Endothelial cell of umbilical vein (primary cell): ENCODE measurements at regions not wholly inside any gene's neighbourhood (a gene's known extent, or its start where the extent isn't known, plus 50 kb on each side); places are given as distances from the start of the nearest gene placed in this dataset.

Source experiments
- EZH2 ChIP-seq: IDR thresholded peaks from 2 replicates; pipeline ENCODE4 v1.6.1; 2012; ENCODE audit warnings: borderline replicate concordance, low read depth, mild to moderate bottlenecking, moderate library complexity, low read length, inconsistent platforms; ENCODE audit not compliant: severe bottlenecking
- JUN ChIP-seq: IDR thresholded peaks from 2 replicates; pipeline ENCODE4 v1.6.1; 2011; ENCODE audit warnings: borderline replicate concordance, low read depth; ENCODE audit not compliant: insufficient read length, insufficient read depth
- POLR2A ChIP-seq: IDR thresholded peaks from 2 replicates; pipeline ENCODE4 v1.6.1; 2012; ENCODE audit warnings: low read depth, mild to moderate bottlenecking, control low read depth, low read length
- POLR2AphosphoS5 ChIP-seq: IDR thresholded peaks from 2 replicates; pipeline ENCODE4 v1.6.1; 2012; ENCODE audit warnings: low read depth, mild to moderate bottlenecking, control low read depth, low read length, moderate library complexity; ENCODE audit not compliant: insufficient read depth
- TF ChIP-seq, protein P1 (sequence below): IDR thresholded peaks from 2 replicates; pipeline ENCODE4 v1.6.1; 2011; ENCODE audit not compliant: insufficient read depth, insufficient read length
- TF ChIP-seq, protein P2 (sequence below), 2 donors: IDR thresholded peaks; 1 replicate in 1 of 2; 2 replicates in 1 of 2; pipeline ENCODE4 v1.5.1; 2011; ENCODE audit warnings: low read length in 2 of 2, mild to moderate bottlenecking in 2 of 2, moderate library complexity in 2 of 2, control low read depth in 1 of 2, inconsistent platforms in 1 of 2, low read depth in 1 of 2; ENCODE audit not compliant: insufficient read depth in 1 of 2; ENCODE audit errors: extremely low read depth in 1 of 2

DNA sequence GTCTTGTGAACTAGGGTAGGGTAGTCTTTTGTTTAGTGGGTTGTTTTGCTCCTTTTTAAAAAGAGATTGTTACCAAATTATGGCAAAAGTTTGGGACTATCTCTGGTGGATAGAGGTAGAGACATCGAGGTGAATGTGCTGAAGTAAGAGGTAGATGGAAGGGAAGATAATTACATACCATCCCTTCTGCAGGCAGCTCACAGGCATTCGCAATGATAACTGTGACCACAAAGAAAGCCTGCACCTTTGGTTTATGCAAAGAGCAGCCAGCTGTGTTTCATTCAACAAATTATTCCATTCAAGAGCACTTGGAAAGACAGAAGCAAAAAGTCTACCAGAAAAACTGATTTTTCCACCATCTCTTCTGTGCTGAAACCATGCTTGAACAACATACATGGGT is 155.6 kb downstream of the GATB start:
- TF ChIP-seq, protein P1, sequence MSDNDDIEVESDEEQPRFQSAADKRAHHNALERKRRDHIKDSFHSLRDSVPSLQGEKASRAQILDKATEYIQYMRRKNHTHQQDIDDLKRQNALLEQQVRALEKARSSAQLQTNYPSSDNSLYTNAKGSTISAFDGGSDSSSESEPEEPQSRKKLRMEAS, result no peak
- TF ChIP-seq POLR2A (no peak), POLR2AphosphoS5 (no peak), EZH2 (no peak), JUN (no peak)
- TF ChIP-seq, protein P2, sequence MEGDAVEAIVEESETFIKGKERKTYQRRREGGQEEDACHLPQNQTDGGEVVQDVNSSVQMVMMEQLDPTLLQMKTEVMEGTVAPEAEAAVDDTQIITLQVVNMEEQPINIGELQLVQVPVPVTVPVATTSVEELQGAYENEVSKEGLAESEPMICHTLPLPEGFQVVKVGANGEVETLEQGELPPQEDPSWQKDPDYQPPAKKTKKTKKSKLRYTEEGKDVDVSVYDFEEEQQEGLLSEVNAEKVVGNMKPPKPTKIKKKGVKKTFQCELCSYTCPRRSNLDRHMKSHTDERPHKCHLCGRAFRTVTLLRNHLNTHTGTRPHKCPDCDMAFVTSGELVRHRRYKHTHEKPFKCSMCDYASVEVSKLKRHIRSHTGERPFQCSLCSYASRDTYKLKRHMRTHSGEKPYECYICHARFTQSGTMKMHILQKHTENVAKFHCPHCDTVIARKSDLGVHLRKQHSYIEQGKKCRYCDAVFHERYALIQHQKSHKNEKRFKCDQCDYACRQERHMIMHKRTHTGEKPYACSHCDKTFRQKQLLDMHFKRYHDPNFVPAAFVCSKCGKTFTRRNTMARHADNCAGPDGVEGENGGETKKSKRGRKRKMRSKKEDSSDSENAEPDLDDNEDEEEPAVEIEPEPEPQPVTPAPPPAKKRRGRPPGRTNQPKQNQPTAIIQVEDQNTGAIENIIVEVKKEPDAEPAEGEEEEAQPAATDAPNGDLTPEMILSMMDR (IDR thresholded peaks at IDR 0.05; ENCODE audit: extremely low read depth in 1 of 2, insufficient read depth in 1 of 2, low read depth in 1 of 2, low read length in 2 of 2), result no peak
